A673 (cell line): ENCODE measurements at regions not wholly inside any gene's neighbourhood (a gene's known extent, or its start where the extent isn't known, plus 50 kb on each side); places are given as distances from the start of the nearest gene placed in this dataset.

ENCODE experiments used
- BruUV-seq: library from RNA; stranded (reverse); fragments of 400-500 nt; replicated peaks from 2 replicates; lab custom pipeline; 2021; lab: Mats Ljungman, UMichigan
- CTCF ChIA-PET: fragments of 300-600 bp; sonication (Branson Sonifier 250); formaldehyde crosslinking; loops from one replicate; lab custom pipeline; 2022; ENCODE audit warnings: antibody characterized with exemption; lab: Charles Lee
- POLR2A ChIA-PET: fragments of 300-600 bp; sonication (Branson Sonifier 250); formaldehyde crosslinking; loops from one replicate; lab custom pipeline; 2022; ENCODE audit warnings: antibody characterized with exemption; ENCODE audit not compliant: low non-redundant PET; lab: Charles Lee
- DNase-seq: peaks from one replicate; pipeline ENCODE4 v3.0.0-alpha.2; 2015; ENCODE audit warnings: low spot score
- H3K27ac ChIP-seq: fragments of 200-600 bp; sonication (generic); 2 replicates; pipeline ENCODE4 v1.5.1; 2016; ENCODE audit warnings: mixed run types, low read depth, mild to moderate bottlenecking, mixed read lengths, antibody characterized with exemption, low read length; ENCODE audit not compliant: poor library complexity, severe bottlenecking
- H3K27me3 ChIP-seq: fragments of 200-600 bp; sonication (generic); replicated peaks from 2 replicates; pipeline ENCODE4 v1.6.1; 2017; ENCODE audit warnings: mixed run types, low read depth, mild to moderate bottlenecking, mixed read lengths, antibody characterized with exemption, low read length; ENCODE audit not compliant: insufficient read depth, poor library complexity
- H3K36me3 ChIP-seq: fragments of 200-600 bp; sonication (generic); 2 replicates; pipeline ENCODE4 v1.6.1; 2016; ENCODE audit warnings: mixed run types, mild to moderate bottlenecking, mixed read lengths, antibody characterized with exemption, low read length; ENCODE audit not compliant: insufficient read depth, poor library complexity, severe bottlenecking
- H3K4me1 ChIP-seq: fragments of 200-600 bp; sonication (generic); 2 replicates; pipeline ENCODE4 v1.6.1; 2017; ENCODE audit warnings: mixed run types, mild to moderate bottlenecking, mixed read lengths, antibody characterized with exemption, low read length; ENCODE audit not compliant: insufficient read depth, poor library complexity, severe bottlenecking
- H3K4me3 ChIP-seq: fragments of 200-600 bp; sonication (generic); 2 replicates; pipeline ENCODE4 v1.5.1; 2016; ENCODE audit warnings: low read depth, mixed run types, mild to moderate bottlenecking, mixed read lengths, low read length; ENCODE audit not compliant: poor library complexity, severe bottlenecking
- H3K9me3 ChIP-seq: fragments of 200-600 bp; sonication (generic); 2 replicates; pipeline ENCODE4 v1.6.1; 2016; ENCODE audit warnings: mixed run types, low read depth, mild to moderate bottlenecking, mixed read lengths, antibody characterized with exemption, low read length; ENCODE audit not compliant: poor library complexity, severe bottlenecking
- CTCF ChIP-seq: fragments of 300-800, 200-600 bp; sonication (generic); conservative IDR thresholded peaks from 2 replicates; pipeline ENCODE4 v1.5.1; 2017; ENCODE audit warnings: low read depth, mild to moderate bottlenecking, antibody characterized with exemption, low read length, moderate library complexity, mixed read lengths
- EZH2 ChIP-seq: fragments of 200-600 bp; sonication (generic); IDR thresholded peaks from 2 replicates; pipeline ENCODE4 v1.6.1; 2017; ENCODE audit warnings: borderline replicate concordance, low read depth, mild to moderate bottlenecking, mixed read lengths, antibody characterized with exemption, low read length; ENCODE audit not compliant: poor library complexity, severe bottlenecking
- intact Hi-C: fragments of 100-400 bp; cut with micrococcal nuclease; formaldehyde crosslinking; loops from one replicate; pipeline ENCODE4 v1.10.0; 2022; ENCODE audit not compliant: unreplicated experiment

- H3K36me3 ChIP-seq: no peaks in the 10 kb centered on the region
- H3K4me1 ChIP-seq: peaks cover 29% of the 10 kb centered on the region
- ChIA-PET CTCF (no interaction called here), POLR2A (no interaction called here)
- H3K27ac ChIP-seq: no peak overlapping the region
- H3K27me3 ChIP-seq: no peaks in the 10 kb centered on the region
- TF ChIP-seq EZH2 (no peak), CTCF (no peak)
- intact Hi-C loops: no loop called here
- H3K9me3 ChIP-seq: peaks cover 4% of the 10 kb centered on the region
- BruUV-seq: no TSS peak
- no peak for DNase-seq
- H3K4me3 ChIP-seq: no peak overlapping the region
These were observed 174.6 kb downstream of the ABCA8 start for GRCh38 chr17:68780596-68780995.

DNA sequence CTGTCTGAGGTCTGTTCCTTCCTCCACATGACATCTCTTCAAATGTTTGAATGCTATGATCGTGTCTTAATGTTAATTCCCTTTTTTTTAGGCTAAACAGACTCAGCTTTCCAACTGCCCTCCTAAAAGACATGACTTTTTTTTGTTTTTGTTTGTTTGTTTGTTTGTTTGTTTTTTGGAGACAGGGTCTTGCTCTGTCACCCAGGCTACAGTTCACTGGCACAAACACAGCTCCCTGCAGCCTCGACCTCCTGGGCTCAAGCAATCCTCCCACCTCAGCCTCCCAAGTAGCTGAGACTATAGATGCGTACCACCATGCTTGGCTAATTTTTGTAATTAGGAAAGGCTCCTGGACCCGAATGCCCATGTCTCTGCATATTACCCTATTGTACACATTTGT is 176.5 kb downstream of the ABCA8 start:
- no peak for DNase-seq
- Histone ChIP-seq H3K36me3 (no peaks in the 10 kb centered on the region), H3K9me3 (peaks cover 4% of the 10 kb centered on the region), H3K27me3 (no peaks in the 10 kb centered on the region), H3K4me3 (no peak overlapping the region), H3K27ac (no peak overlapping the region), H3K4me1 (peaks cover 48% of the 10 kb centered on the region)
- intact Hi-C loops: loop anchor here (5.0 to 10.0 kb wide), 2 partner anchors 279 to 616 kb away; no protein-coding TSS in a partner anchor
- TF ChIP-seq CTCF: no peak
- BruUV-seq: no TSS peak
- ChIA-PET POLR2A (no interaction called here), CTCF (no interaction called here)

GRCh38 chr17:68777856-68778694 is 176.9 kb upstream of the FAM20A start:
- POLR2A ChIA-PET: no interaction called here
- BruUV-seq: TSS peak; percentile 82
- Histone ChIP-seq H3K27ac (peak overlapping the region; percentile 92), H3K36me3 (no peaks in the 10 kb centered on the region), H3K27me3 (no peaks in the 10 kb centered on the region), H3K4me1 (peaks cover 49% of the 10 kb centered on the region), H3K9me3 (peaks cover 4% of the 10 kb centered on the region), H3K4me3 (no peak overlapping the region)
- CTCF ChIA-PET: interaction anchor here (1.1 to 2.6 kb wide), 3 partner anchors 57 to 459 kb away, joined by 3 to 9 read pairs (median 7); no protein-coding TSS in a partner anchor
- TF ChIP-seq CTCF (no peak), EZH2 (no peak)
- intact Hi-C loops: loop anchor here (1.0 to 10.0 kb wide), 7 partner anchors 35 to 617 kb away; no protein-coding TSS in a partner anchor
- no peak for DNase-seq
